Adipocyte (in vitro differentiated cells): ENCODE measurements at regions not wholly inside any gene's neighbourhood (a gene's known extent, or its start where the extent isn't known, plus 50 kb on each side); places are given as distances from the start of the nearest gene placed in this dataset.
A peak's percentile ranks its signal among the peaks of the same experiment; 100 is the strongest.
"Not testable (repeated sequence)": the region's sequence is repeated elsewhere in the genome, so short reads cannot be mapped to it uniquely, and the experiment has no call there.

Source experiments
- DNase-seq: peaks from one replicate; pipeline ENCODE4 v3.0.0-alpha.2; 2015; ENCODE audit warnings: low read depth
- H3K27me3 ChIP-seq: replicated peaks from 2 replicates; pipeline ENCODE4 v1.7.0; 2013; ENCODE audit warnings: mild to moderate bottlenecking, low read length, moderate library complexity; ENCODE audit not compliant: control insufficient read depth, insufficient read depth
- H3K36me3 ChIP-seq: 2 replicates; pipeline ENCODE4 v1.7.0; 2013; ENCODE audit warnings: low read length, mild to moderate bottlenecking, moderate library complexity; ENCODE audit not compliant: control insufficient read depth, insufficient read depth, severe bottlenecking
- H3K4me1 ChIP-seq: 2 replicates; pipeline ENCODE4 v1.7.0; 2013; ENCODE audit warnings: mild to moderate bottlenecking, low read length, moderate library complexity; ENCODE audit not compliant: control insufficient read depth, insufficient read depth
- H3K4me3 ChIP-seq: 2 replicates; pipeline ENCODE4 v1.7.0; 2013; ENCODE audit warnings: mild to moderate bottlenecking, low read length, moderate library complexity
- H3K9ac ChIP-seq: 2 replicates; pipeline ENCODE4 v1.7.0; 2013; ENCODE audit warnings: mild to moderate bottlenecking, low read length, moderate library complexity
- H3K9me3 ChIP-seq: 2 replicates; pipeline ENCODE4 v1.7.0; 2013; ENCODE audit warnings: mild to moderate bottlenecking, low read length, moderate library complexity; ENCODE audit not compliant: control insufficient read depth

GRCh38 chr16:86887416-86887815, 309.1 kb downstream of the FOXL1 start:
- no peak for DNase-seq
- Histone ChIP-seq H3K9me3 (no peaks in the 10 kb centered on the region), H3K9ac (no peak overlapping the region), H3K4me3 (no peak overlapping the region), H3K27me3 (peaks cover 42% of the 10 kb centered on the region), H3K36me3 (no peaks in the 10 kb centered on the region), H3K4me1 (no peaks in the 10 kb centered on the region)

- Histone ChIP-seq H3K4me3 (no peak overlapping the region), H3K4me1 (no peaks in the 10 kb centered on the region), H3K27me3 (peaks cover 49% of the 10 kb centered on the region), H3K9ac (no peak overlapping the region), H3K9me3 (no peaks in the 10 kb centered on the region), H3K36me3 (no peaks in the 10 kb centered on the region)
- DNase-seq: no peak
Observed at GRCh38 chr16:86888231-86889053, 310.1 kb downstream of the FOXL1 start.

DNA sequence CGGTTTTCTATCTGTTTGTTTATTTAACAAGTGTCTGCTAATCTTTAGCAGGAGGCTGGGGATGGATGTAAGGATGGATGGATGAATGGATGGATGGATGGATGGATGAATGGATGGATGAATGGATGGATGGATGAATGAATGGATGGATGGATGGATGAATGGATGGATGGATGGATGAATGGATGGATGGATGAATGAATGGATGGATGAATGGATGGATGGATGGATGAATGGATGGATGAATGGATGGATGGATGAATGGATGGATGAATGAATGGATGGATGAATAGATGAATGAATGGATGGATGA, 310.7 kb downstream of the FOXL1 start:
- not testable (repeated sequence) for H3K9me3 ChIP-seq, H3K9ac ChIP-seq, H3K36me3 ChIP-seq

GRCh38 chr16:86889974-86890373, 311.6 kb downstream of the FOXL1 start:
- Histone ChIP-seq H3K4me1 (no peaks in the 10 kb centered on the region), H3K4me3 (no peak overlapping the region), H3K36me3 (no peaks in the 10 kb centered on the region), H3K9me3 (no peaks in the 10 kb centered on the region), H3K9ac (no peak overlapping the region), H3K27me3 (peaks cover 60% of the 10 kb centered on the region)
- no peak for DNase-seq

More for the DNA sequence above, 310.7 kb downstream of the FOXL1 start:
- H3K4me1 ChIP-seq, DNase-seq, H3K4me3 ChIP-seq: not testable (repeated sequence)
- peaks cover 51% of the 10 kb centered on the region for H3K27me3 ChIP-seq

- DNase-seq: no peak
- no peak overlapping the region for H3K9ac ChIP-seq
- H3K4me1 ChIP-seq: no peaks in the 10 kb centered on the region
- H3K27me3 ChIP-seq: peaks cover 71% of the 10 kb centered on the region
- H3K9me3 ChIP-seq: no peaks in the 10 kb centered on the region
- no peak overlapping the region for H3K4me3 ChIP-seq
- no peaks in the 10 kb centered on the region for H3K36me3 ChIP-seq
Observed at GRCh38 chr16:86891121-86891520, 312.8 kb downstream of the FOXL1 start.

- H3K9me3 ChIP-seq: no peaks in the 10 kb centered on the region
- no peak for DNase-seq
- H3K9ac ChIP-seq: no peak overlapping the region
- no peak overlapping the region for H3K4me3 ChIP-seq
- H3K4me1 ChIP-seq: no peaks in the 10 kb centered on the region
- peaks cover 76% of the 10 kb centered on the region for H3K27me3 ChIP-seq
- H3K36me3 ChIP-seq: no peaks in the 10 kb centered on the region
Observed at GRCh38 chr16:86891631-86892030, 313.3 kb downstream of the FOXL1 start.

DNA sequence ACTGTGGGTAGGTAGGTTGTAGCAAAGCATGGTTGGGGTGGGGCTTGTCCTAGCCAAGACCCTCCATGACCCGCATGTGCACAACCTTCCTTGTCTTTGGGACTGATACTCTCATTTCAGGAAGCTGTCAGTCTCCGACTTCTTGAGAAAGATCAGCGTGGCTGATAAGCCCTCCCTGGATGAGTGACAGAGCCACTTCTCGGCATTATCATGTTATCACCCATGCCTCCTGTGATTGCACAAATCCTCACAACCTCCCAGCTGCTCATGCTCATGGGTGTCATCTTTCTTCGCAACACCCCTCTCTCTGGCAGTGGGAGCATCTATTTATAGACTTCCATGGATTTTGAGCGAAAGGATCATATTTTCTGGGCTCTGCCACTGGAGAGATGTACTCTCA, 314.2 kb downstream of the FOXL1 start:
- H3K4me3 ChIP-seq: no peak overlapping the region
- H3K4me1 ChIP-seq: no peaks in the 10 kb centered on the region
- H3K9ac ChIP-seq: no peak overlapping the region
- H3K9me3 ChIP-seq: no peaks in the 10 kb centered on the region
- H3K36me3 ChIP-seq: no peaks in the 10 kb centered on the region
- peak; percentile 45 for DNase-seq
- H3K27me3 ChIP-seq: peaks cover 76% of the 10 kb centered on the region

DNA sequence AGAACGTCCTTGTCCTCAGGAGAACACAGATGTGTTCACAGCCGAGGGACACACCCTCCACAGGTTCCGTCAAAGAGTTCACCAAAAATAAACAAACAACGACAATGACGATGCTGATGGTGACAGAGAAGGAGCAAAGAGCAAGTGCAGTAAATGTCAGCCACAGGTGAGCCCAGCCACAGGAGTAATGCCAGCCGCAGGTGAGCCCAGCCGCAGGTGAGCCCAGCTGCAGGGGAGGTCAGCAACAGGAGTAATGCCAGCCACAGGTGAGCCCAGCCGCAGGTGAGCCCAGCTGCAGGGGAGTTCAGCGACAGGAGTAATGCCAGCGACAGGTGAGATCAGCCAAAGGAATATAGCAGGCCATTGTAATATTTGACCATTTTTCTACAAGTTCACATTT, 315.2 kb downstream of the FOXL1 start:
- no peaks in the 10 kb centered on the region for H3K9me3 ChIP-seq
- H3K27me3 ChIP-seq: peaks cover 72% of the 10 kb centered on the region
- H3K4me3 ChIP-seq: no peak overlapping the region
- H3K36me3 ChIP-seq: no peaks in the 10 kb centered on the region
- H3K9ac ChIP-seq: no peak overlapping the region
- no peak for DNase-seq
- H3K4me1 ChIP-seq: no peaks in the 10 kb centered on the region

GRCh38 chr16:86894029-86894567, 315.7 kb downstream of the FOXL1 start:
- no peak for DNase-seq

GRCh38 chr16:86894925-86895324, 316.6 kb downstream of the FOXL1 start:
- no peak overlapping the region for H3K4me3 ChIP-seq
- peaks cover 71% of the 10 kb centered on the region for H3K27me3 ChIP-seq
- H3K9ac ChIP-seq: no peak overlapping the region
- DNase-seq: no peak
- no peaks in the 10 kb centered on the region for H3K4me1 ChIP-seq
- no peaks in the 10 kb centered on the region for H3K9me3 ChIP-seq
- H3K36me3 ChIP-seq: no peaks in the 10 kb centered on the region

More at GRCh38 chr16:86894029-86894567, 315.7 kb downstream of the FOXL1 start:
- Histone ChIP-seq H3K9me3 (no peaks in the 10 kb centered on the region), H3K9ac (no peak overlapping the region), H3K36me3 (no peaks in the 10 kb centered on the region), H3K4me1 (no peaks in the 10 kb centered on the region), H3K4me3 (no peak overlapping the region), H3K27me3 (peaks cover 72% of the 10 kb centered on the region)

DNA sequence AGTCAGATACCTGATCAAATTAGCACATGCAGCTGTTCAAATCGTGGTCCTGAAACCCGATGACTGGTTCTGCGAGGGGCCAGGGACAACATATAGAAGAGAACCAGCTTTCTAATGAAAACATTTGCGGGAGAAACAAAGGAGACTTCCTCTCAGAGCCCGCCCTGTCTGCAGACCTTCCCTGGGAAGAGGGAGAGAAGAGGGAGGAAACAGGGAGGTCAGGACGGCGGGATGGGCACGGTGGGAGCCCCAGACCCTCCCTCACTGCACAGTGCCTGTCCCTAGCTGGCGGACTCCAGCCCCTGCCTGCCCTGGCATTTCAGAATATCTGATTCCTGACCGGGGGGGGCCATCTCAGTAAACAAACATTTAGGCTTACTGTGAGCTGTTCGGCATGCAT, 317.3 kb downstream of the FOXL1 start:
- no peaks in the 10 kb centered on the region for H3K36me3 ChIP-seq
- H3K9ac ChIP-seq: no peak overlapping the region
- H3K9me3 ChIP-seq: no peaks in the 10 kb centered on the region
- H3K4me1 ChIP-seq: no peaks in the 10 kb centered on the region
- no peak for DNase-seq
- H3K4me3 ChIP-seq: no peak overlapping the region
- peaks cover 65% of the 10 kb centered on the region for H3K27me3 ChIP-seq

GRCh38 chr16:86896976-86897375, 318.6 kb downstream of the FOXL1 start:
- H3K4me1 ChIP-seq: no peaks in the 10 kb centered on the region
- H3K9ac ChIP-seq: no peak overlapping the region
- DNase-seq: no peak
- H3K27me3 ChIP-seq: peaks cover 59% of the 10 kb centered on the region
- no peaks in the 10 kb centered on the region for H3K36me3 ChIP-seq
- H3K9me3 ChIP-seq: no peaks in the 10 kb centered on the region
- no peak overlapping the region for H3K4me3 ChIP-seq
